ENCODE measurements at regions not wholly inside any gene's neighbourhood (a gene's known extent, or its start where the extent isn't known, plus 50 kb on each side); places are given as distances from the start of the nearest gene placed in this dataset.

DNA sequence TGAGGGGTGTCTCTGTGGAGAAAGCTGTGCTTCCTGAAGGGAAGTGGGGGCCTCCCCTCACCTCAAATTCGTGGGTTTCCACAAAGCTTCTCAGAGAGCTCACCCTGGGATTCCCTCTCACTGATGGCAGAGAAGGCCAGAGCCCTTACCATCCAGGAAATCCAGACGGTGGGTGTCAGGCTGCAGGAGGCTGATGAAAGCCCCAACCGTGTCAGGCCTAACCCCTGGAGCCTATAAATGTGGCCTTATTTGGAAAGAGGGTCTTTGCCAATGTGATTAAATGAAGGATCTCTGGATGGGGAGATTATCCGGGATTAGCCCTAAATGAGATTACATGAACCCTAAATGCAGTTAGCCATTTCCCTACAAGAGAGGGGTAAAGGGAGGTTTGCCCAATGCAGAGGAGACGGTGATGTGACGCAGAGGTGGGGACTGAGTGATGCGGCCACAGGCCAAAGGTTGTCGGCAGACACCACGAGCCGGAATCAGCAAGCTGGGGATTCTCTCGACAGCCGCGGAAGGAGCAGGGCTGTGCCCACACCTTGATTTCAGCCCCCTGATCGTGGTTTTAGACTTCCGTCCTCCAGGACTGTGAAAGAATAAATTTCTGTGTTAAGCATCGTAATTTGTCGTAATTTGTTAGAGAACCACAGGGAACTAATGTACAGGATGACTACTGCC lies 82.6 kb downstream of the TOMM20 start:
- peaks cover 4 to 14% of the 10 kb centered on the region in 2 experiments; a peak in 2 of 4 replicates for H3K4me1 ChIP-seq (ENCODE audit: control insufficient read depth in 1 of 2, insufficient read depth in 2 of 2, low read depth in 1 of 2, low read length in 1 of 2)
- no peak overlapping the region for H3K9ac ChIP-seq
- TF ChIP-seq NFIC (IDR thresholded peaks at IDR 0.05; ENCODE audit: borderline replicate concordance) (no peak), SMC3 (IDR thresholded peaks at IDR 0.05; ENCODE audit: low read depth, low read length) (no peak), MXI1 (IDR thresholded peaks at IDR 0.05; ENCODE audit: low read depth, low read length) (no peak), YY1 (IDR thresholded peaks at IDR 0.05; ENCODE audit: low read depth) (no peak), TAF1 (IDR thresholded peaks at IDR 0.05; ENCODE audit: borderline replicate concordance, low read depth, low read length) (no peak)
- TF ChIP-seq, protein P1, sequence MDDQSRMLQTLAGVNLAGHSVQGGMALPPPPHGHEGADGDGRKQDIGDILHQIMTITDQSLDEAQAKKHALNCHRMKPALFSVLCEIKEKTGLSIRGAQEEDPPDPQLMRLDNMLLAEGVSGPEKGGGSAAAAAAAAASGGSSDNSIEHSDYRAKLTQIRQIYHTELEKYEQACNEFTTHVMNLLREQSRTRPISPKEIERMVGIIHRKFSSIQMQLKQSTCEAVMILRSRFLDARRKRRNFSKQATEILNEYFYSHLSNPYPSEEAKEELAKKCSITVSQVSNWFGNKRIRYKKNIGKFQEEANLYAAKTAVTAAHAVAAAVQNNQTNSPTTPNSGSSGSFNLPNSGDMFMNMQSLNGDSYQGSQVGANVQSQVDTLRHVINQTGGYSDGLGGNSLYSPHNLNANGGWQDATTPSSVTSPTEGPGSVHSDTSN (IDR thresholded peaks at IDR 0.05): no peak
- TF ChIP-seq, protein P2, sequence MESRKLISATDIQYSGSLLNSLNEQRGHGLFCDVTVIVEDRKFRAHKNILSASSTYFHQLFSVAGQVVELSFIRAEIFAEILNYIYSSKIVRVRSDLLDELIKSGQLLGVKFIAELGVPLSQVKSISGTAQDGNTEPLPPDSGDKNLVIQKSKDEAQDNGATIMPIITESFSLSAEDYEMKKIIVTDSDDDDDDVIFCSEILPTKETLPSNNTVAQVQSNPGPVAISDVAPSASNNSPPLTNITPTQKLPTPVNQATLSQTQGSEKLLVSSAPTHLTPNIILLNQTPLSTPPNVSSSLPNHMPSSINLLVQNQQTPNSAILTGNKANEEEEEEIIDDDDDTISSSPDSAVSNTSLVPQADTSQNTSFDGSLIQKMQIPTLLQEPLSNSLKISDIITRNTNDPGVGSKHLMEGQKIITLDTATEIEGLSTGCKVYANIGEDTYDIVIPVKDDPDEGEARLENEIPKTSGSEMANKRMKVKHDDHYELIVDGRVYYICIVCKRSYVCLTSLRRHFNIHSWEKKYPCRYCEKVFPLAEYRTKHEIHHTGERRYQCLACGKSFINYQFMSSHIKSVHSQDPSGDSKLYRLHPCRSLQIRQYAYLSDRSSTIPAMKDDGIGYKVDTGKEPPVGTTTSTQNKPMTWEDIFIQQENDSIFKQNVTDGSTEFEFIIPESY (IDR thresholded peaks at IDR 0.05; ENCODE audit: borderline replicate concordance, low read depth): no peak
- TF ChIP-seq, protein P3, sequence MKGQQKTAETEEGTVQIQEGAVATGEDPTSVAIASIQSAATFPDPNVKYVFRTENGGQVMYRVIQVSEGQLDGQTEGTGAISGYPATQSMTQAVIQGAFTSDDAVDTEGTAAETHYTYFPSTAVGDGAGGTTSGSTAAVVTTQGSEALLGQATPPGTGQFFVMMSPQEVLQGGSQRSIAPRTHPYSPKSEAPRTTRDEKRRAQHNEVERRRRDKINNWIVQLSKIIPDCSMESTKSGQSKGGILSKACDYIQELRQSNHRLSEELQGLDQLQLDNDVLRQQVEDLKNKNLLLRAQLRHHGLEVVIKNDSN (IDR thresholded peaks at IDR 0.05; ENCODE audit: borderline replicate concordance, low read depth): no peak
- TF ChIP-seq, protein P4, sequence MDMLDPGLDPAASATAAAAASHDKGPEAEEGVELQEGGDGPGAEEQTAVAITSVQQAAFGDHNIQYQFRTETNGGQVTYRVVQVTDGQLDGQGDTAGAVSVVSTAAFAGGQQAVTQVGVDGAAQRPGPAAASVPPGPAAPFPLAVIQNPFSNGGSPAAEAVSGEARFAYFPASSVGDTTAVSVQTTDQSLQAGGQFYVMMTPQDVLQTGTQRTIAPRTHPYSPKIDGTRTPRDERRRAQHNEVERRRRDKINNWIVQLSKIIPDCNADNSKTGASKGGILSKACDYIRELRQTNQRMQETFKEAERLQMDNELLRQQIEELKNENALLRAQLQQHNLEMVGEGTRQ (IDR thresholded peaks at IDR 0.05; ENCODE audit: borderline replicate concordance, low read depth, low read length): no peak
- H3K4me2 ChIP-seq: no peak overlapping the region
- ChIA-PET CTCF (no interaction called here), POLR2A (no interaction called here)
- H3K9me2 ChIP-seq: no peaks in the 10 kb centered on the region
- no peak overlapping the region for H3K4me3 ChIP-seq (ENCODE audit: low read depth in 2 of 2, low read length in 1 of 2)
- no peaks in the 10 kb centered on the region for H3K36me3 ChIP-seq (replicated peaks in 1 of 2; ENCODE audit: control insufficient read depth in 1 of 2, insufficient read depth in 2 of 2, low read length in 1 of 2)
- no peaks in the 10 kb centered on the region for H3K79me2 ChIP-seq (ENCODE audit: insufficient read depth)
- 96% methylated on average over 15 of the region's 17 CpGs for WGBS (ENCODE audit: low lambda C conversion rate)
- peaks cover 4% of the 10 kb centered on the region for H3F3A ChIP-seq (replicated peaks; ENCODE audit: insufficient read depth)
- DNase-seq: no peak
- no peaks in the 10 kb centered on the region for H3K9me3 ChIP-seq
- no peak overlapping the region for H3K27ac ChIP-seq (ENCODE audit: low read depth in 2 of 2, low read length in 1 of 2)
- no peak overlapping the region for H2AFZ ChIP-seq (ENCODE audit: low read depth)
- no peaks in the 10 kb centered on the region for H3K27me3 ChIP-seq (ENCODE audit: insufficient read depth)
- H4K20me1 ChIP-seq (ENCODE audit: insufficient read depth): no peaks in the 10 kb centered on the region

DNA sequence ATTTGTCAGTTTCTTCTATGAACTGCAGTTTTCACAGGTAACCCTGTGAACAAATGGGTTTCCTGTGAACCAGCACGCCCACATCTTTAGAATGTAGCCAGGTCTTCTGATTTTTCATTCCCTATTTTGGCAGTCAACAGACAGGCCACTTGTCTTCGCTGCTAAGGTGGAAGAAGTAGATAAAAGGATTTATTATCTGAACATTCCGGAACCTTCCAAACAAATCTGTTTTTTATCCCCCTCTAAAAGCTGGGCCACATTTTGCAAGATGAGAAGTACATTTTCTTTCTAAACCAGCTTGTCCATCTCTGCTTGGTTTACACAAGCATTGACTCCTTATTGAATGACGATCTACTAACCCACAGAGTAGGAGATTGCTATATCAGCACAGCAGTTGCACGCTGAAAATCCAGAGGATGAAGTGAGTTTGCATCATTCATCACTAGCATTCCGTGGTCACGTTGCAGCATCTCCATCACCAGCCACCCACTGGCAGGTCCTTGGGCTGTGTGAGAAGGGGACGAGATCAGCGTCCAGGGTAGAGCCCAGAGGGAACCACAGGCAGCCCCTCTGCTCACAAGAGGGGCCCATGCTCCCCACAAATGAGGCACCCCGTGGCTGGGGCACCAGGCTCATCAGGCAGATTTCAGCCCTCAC lies 83.5 kb downstream of the TOMM20 start:
- no peaks in the 10 kb centered on the region for H4K20me1 ChIP-seq (ENCODE audit: insufficient read depth)

More for the DNA sequence above, 83.5 kb downstream of the TOMM20 start:
- TF ChIP-seq, protein P1 (IDR thresholded peaks at IDR 0.05): peak; percentile 24; the same call in 1 of the 2 replicates
- TF ChIP-seq JUND (IDR thresholded peaks at IDR 0.05): no peak
- CTCF ChIA-PET: no interaction called here
- WGBS (ENCODE audit: low lambda C conversion rate): 90% methylated on average over 8 of the region's 10 CpGs
- no peaks in the 10 kb centered on the region for H3K9me3 ChIP-seq
- no peak overlapping the region for H3K4me2 ChIP-seq
- no peaks in the 10 kb centered on the region for H3K9me2 ChIP-seq
- H2AFZ ChIP-seq (ENCODE audit: low read depth): no peak overlapping the region
- H3K27me3 ChIP-seq (ENCODE audit: insufficient read depth): no peaks in the 10 kb centered on the region
- H3K36me3 ChIP-seq (replicated peaks in 1 of 2; ENCODE audit: control insufficient read depth in 1 of 2, insufficient read depth in 2 of 2, low read length in 1 of 2): no peaks in the 10 kb centered on the region
- H3K4me3 ChIP-seq (ENCODE audit: low read depth in 2 of 2, low read length in 1 of 2): no peak overlapping the region
- H3K4me1 ChIP-seq (ENCODE audit: control insufficient read depth in 1 of 2, insufficient read depth in 2 of 2, low read depth in 1 of 2, low read length in 1 of 2): peaks cover 0 to 10% of the 10 kb centered on the region in 2 experiments; a peak in 1 of 4 replicates
- H3K79me2 ChIP-seq (ENCODE audit: insufficient read depth): no peaks in the 10 kb centered on the region
- DNase-seq: no peak
- no peak overlapping the region for H3K9ac ChIP-seq
- POLR2A ChIA-PET: no interaction called here
- H3F3A ChIP-seq (replicated peaks; ENCODE audit: insufficient read depth): peaks cover 4% of the 10 kb centered on the region
- no peak overlapping the region for H3K27ac ChIP-seq (ENCODE audit: low read depth in 2 of 2, low read length in 1 of 2)

Data from SK-N-SH (cell line).